ENCODE measurements at regions not wholly inside any gene's neighbourhood (a gene's known extent, or its start where the extent isn't known, plus 50 kb on each side); places are given as distances from the start of the nearest gene placed in this dataset.

DNA sequence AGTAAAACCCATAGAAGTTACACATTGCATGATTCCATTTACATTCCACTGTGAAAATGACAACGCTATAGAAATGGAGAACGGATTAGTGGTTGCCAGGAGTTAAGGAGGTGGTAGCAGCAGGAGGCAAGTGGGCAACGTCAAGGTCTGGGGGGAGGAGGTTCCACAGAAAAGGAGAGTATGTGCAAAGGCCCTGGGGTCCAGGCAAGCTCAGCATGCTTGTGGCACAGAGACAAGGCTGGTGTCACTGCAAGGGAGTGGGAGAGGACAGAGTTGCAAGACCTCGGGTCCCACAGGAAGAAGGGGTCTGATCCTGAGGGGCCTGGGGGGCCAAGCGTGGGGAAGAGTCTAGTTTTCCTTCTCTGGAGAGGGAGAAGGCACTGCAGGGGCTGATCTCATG, 240.8 kb downstream of the MN1 start:
- no peak for TF ChIP-seq EZH2phosphoT487 (IDR thresholded peaks at IDR 0.05; ENCODE audit: low read depth)
- TF ChIP-seq, protein P1, sequence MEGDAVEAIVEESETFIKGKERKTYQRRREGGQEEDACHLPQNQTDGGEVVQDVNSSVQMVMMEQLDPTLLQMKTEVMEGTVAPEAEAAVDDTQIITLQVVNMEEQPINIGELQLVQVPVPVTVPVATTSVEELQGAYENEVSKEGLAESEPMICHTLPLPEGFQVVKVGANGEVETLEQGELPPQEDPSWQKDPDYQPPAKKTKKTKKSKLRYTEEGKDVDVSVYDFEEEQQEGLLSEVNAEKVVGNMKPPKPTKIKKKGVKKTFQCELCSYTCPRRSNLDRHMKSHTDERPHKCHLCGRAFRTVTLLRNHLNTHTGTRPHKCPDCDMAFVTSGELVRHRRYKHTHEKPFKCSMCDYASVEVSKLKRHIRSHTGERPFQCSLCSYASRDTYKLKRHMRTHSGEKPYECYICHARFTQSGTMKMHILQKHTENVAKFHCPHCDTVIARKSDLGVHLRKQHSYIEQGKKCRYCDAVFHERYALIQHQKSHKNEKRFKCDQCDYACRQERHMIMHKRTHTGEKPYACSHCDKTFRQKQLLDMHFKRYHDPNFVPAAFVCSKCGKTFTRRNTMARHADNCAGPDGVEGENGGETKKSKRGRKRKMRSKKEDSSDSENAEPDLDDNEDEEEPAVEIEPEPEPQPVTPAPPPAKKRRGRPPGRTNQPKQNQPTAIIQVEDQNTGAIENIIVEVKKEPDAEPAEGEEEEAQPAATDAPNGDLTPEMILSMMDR (IDR thresholded peaks at IDR 0.05; ENCODE audit: low read depth, low read length), result no peak
